Neural progenitor cell (in vitro differentiated cells): ENCODE measurements at regions not wholly inside any gene's neighbourhood (a gene's known extent, or its start where the extent isn't known, plus 50 kb on each side); places are given as distances from the start of the nearest gene placed in this dataset.

ENCODE experiments used
- DNase-seq: peaks from one replicate; pipeline ENCODE4 v3.0.0-alpha.2; 2016; ENCODE audit warnings: low spot score
- H2AFZ ChIP-seq: fragments of 200-600 bp; sonication (generic); replicated peaks from 2 replicates; pipeline ENCODE4 v1.6.1; 2016; ENCODE audit warnings: antibody characterized with exemption
- H3F3A ChIP-seq: fragments of 200-600 bp; sonication (generic); 2 replicates; pipeline ENCODE4 v1.6.1; 2016; ENCODE audit warnings: antibody characterized with exemption, low read depth
- H3K27ac ChIP-seq: fragments of 200-600 bp; sonication (generic); 2 replicates; pipeline ENCODE4 v1.5.1; 2016; ENCODE audit warnings: mild to moderate bottlenecking
- H3K27me3 ChIP-seq: fragments of 200-600 bp; sonication (generic); 2 replicates; pipeline ENCODE4 v1.6.1; 2016; ENCODE audit warnings: mild to moderate bottlenecking, moderate library complexity
- H3K36me3 ChIP-seq: fragments of 200-600 bp; sonication (generic); 2 replicates; pipeline ENCODE4 v1.5.1; 2016
- H3K4me1 ChIP-seq: fragments of 200-600 bp; sonication (generic); 2 replicates; pipeline ENCODE4 v1.6.1; 2016; ENCODE audit warnings: mixed run types
- H3K4me2 ChIP-seq: fragments of 200-600 bp; sonication (generic); 2 replicates; pipeline ENCODE4 v1.6.1; 2016
- H3K4me3 ChIP-seq: fragments of 200-600 bp; sonication (generic); 2 replicates; pipeline ENCODE4 v1.5.1; 2016
- H3K79me2 ChIP-seq: fragments of 200-600 bp; sonication (generic); 2 replicates; pipeline ENCODE4 v1.6.1; 2016; ENCODE audit warnings: low read depth
- H3K9ac ChIP-seq: fragments of 200-600 bp; sonication (generic); 2 replicates; pipeline ENCODE4 v1.6.1; 2016
- H3K9me3 ChIP-seq: fragments of 200-600 bp; sonication (generic); 2 replicates; pipeline ENCODE4 v1.5.1; 2016; ENCODE audit warnings: low read depth
- H4K20me1 ChIP-seq: fragments of 200-600 bp; sonication (generic); 2 replicates; pipeline ENCODE4 v1.6.1; 2016; ENCODE audit warnings: low read depth
- H3K27ac Mint-ChIP-seq: 3 replicates; pipeline ENCODE4 v1.8.0; 2021; ENCODE audit warnings: mixed read lengths
- H3K27me3 Mint-ChIP-seq: 2 replicates; pipeline ENCODE4 v1.8.0; 2022; ENCODE audit warnings: low read depth, mild to moderate bottlenecking, inconsistent platforms, moderate library complexity, mixed read lengths; ENCODE audit not compliant: insufficient read depth
- H3K36me3 Mint-ChIP-seq: 3 replicates; pipeline ENCODE4 v1.8.0; 2021; ENCODE audit warnings: mixed read lengths
- H3K4me1 Mint-ChIP-seq: 3 replicates; pipeline ENCODE4 v1.8.0; 2021; ENCODE audit warnings: mixed read lengths
- H3K4me3 Mint-ChIP-seq: 3 replicates; pipeline ENCODE4 v1.8.0; 2021; ENCODE audit warnings: mild to moderate bottlenecking, moderate library complexity, mixed read lengths
- H3K9me3 Mint-ChIP-seq: 3 replicates; pipeline ENCODE4 v1.8.0; 2020; ENCODE audit warnings: mixed read lengths
- CTCF ChIP-seq: fragments of 200-600 bp; sonication (generic); IDR thresholded peaks from 2 replicates; pipeline ENCODE4 v1.5.1; 2017; ENCODE audit warnings: antibody characterized with exemption, mild to moderate bottlenecking
- EZH2 ChIP-seq: fragments of 200-600 bp; sonication (generic); IDR thresholded peaks from 2 replicates; pipeline ENCODE4 v1.6.1; 2017; ENCODE audit warnings: antibody characterized with exemption, mild to moderate bottlenecking, moderate library complexity
- EZH2phosphoT487 ChIP-seq: fragments of 200-600 bp; sonication (generic); IDR thresholded peaks from 2 replicates; pipeline ENCODE4 v1.6.1; 2017; ENCODE audit warnings: antibody characterized with exemption

GRCh38 chr1:182139496-182139895 is 78.0 kb upstream of the ZNF648 start:
- Mint-ChIP-seq H3K27ac (no peak overlapping the region), H3K27me3 (no peaks in the 10 kb centered on the region), H3K36me3 (no peaks in the 10 kb centered on the region), H3K4me3 (no peak overlapping the region), H3K9me3 (peaks cover 2% of the 10 kb centered on the region), H3K4me1 (peaks cover 16% of the 10 kb centered on the region)
- H4K20me1 ChIP-seq: no peaks in the 10 kb centered on the region
- no peak for DNase-seq
- no peak overlapping the region for H3K4me3 ChIP-seq
- H3K9ac ChIP-seq: no peak overlapping the region
- H2AFZ ChIP-seq: no peak overlapping the region
- no peak overlapping the region for H3K4me2 ChIP-seq
- peaks cover 12% of the 10 kb centered on the region for H3K4me1 ChIP-seq
- H3K9me3 ChIP-seq: no peaks in the 10 kb centered on the region
- H3K79me2 ChIP-seq: no peaks in the 10 kb centered on the region
- H3K27me3 ChIP-seq: no peaks in the 10 kb centered on the region
- no peak overlapping the region for H3K27ac ChIP-seq
- H3F3A ChIP-seq: peaks cover 14% of the 10 kb centered on the region
- H3K36me3 ChIP-seq: no peaks in the 10 kb centered on the region
- TF ChIP-seq EZH2: no peak
- no peak for TF ChIP-seq EZH2phosphoT487
- TF ChIP-seq CTCF: no peak

GRCh38 chr1:182137546-182137945 is 76.0 kb upstream of the ZNF648 start:
- H3K4me2 ChIP-seq: no peak overlapping the region
- no peaks in the 10 kb centered on the region for H3K4me1 ChIP-seq
- H2AFZ ChIP-seq: no peak overlapping the region
- H3K27ac ChIP-seq: no peak overlapping the region
- no peaks in the 10 kb centered on the region for H3K9me3 ChIP-seq
- no peaks in the 10 kb centered on the region for H3K27me3 ChIP-seq
- no peaks in the 10 kb centered on the region for H3K79me2 ChIP-seq
- no peak overlapping the region for H3K9ac ChIP-seq
- H3K4me3 ChIP-seq: no peak overlapping the region
- no peak for DNase-seq
- H3K27me3 Mint-ChIP-seq: no peaks in the 10 kb centered on the region
- no peak overlapping the region for H3K4me3 Mint-ChIP-seq
- peaks cover 10% of the 10 kb centered on the region for H3K9me3 Mint-ChIP-seq
- no peaks in the 10 kb centered on the region for H3K36me3 Mint-ChIP-seq
- H3F3A ChIP-seq: no peaks in the 10 kb centered on the region
- TF ChIP-seq CTCF (no peak), EZH2 (no peak), EZH2phosphoT487 (no peak)
- H4K20me1 ChIP-seq: no peaks in the 10 kb centered on the region
- no peak overlapping the region for H3K27ac Mint-ChIP-seq
- no peaks in the 10 kb centered on the region for H3K4me1 Mint-ChIP-seq
- H3K36me3 ChIP-seq: no peaks in the 10 kb centered on the region

GRCh38 chr1:182135946-182136345 is 74.4 kb upstream of the ZNF648 start:
- Mint-ChIP-seq H3K27ac (no peak overlapping the region), H3K36me3 (no peaks in the 10 kb centered on the region), H3K4me3 (no peak overlapping the region), H3K27me3 (no peaks in the 10 kb centered on the region), H3K4me1 (no peaks in the 10 kb centered on the region), H3K9me3 (peaks cover 10% of the 10 kb centered on the region)
- DNase-seq: no peak
- TF ChIP-seq EZH2phosphoT487: no peak
- no peak for TF ChIP-seq EZH2
- no peak for TF ChIP-seq CTCF
- Histone ChIP-seq H2AFZ (no peak overlapping the region), H3K4me1 (no peaks in the 10 kb centered on the region), H4K20me1 (no peaks in the 10 kb centered on the region), H3F3A (no peaks in the 10 kb centered on the region), H3K4me3 (no peak overlapping the region), H3K27ac (no peak overlapping the region), H3K4me2 (no peak overlapping the region), H3K9me3 (no peaks in the 10 kb centered on the region), H3K27me3 (no peaks in the 10 kb centered on the region), H3K79me2 (no peaks in the 10 kb centered on the region), H3K9ac (no peak overlapping the region), H3K36me3 (no peaks in the 10 kb centered on the region)

- H3K4me1 Mint-ChIP-seq: no peaks in the 10 kb centered on the region
- peaks cover 10% of the 10 kb centered on the region for H3K9me3 Mint-ChIP-seq
- H3K36me3 Mint-ChIP-seq: no peaks in the 10 kb centered on the region
- Histone ChIP-seq H4K20me1 (no peaks in the 10 kb centered on the region), H3K4me2 (no peak overlapping the region), H3K9me3 (no peaks in the 10 kb centered on the region), H3K4me3 (no peak overlapping the region), H2AFZ (no peak overlapping the region), H3K9ac (no peak overlapping the region), H3K27me3 (no peaks in the 10 kb centered on the region), H3K79me2 (no peaks in the 10 kb centered on the region), H3K36me3 (no peaks in the 10 kb centered on the region), H3K4me1 (no peaks in the 10 kb centered on the region), H3F3A (no peaks in the 10 kb centered on the region), H3K27ac (no peak overlapping the region)
- DNase-seq: no peak
- no peak overlapping the region for H3K4me3 Mint-ChIP-seq
- TF ChIP-seq CTCF (no peak), EZH2phosphoT487 (no peak), EZH2 (no peak)
- no peak overlapping the region for H3K27ac Mint-ChIP-seq
- no peaks in the 10 kb centered on the region for H3K27me3 Mint-ChIP-seq
Measured at GRCh38 chr1:182134257-182134656, 72.7 kb upstream of the ZNF648 start.
